NB4 (cell line): ENCODE measurements at regions not wholly inside any gene's neighbourhood (a gene's known extent, or its start where the extent isn't known, plus 50 kb on each side); places are given as distances from the start of the nearest gene placed in this dataset.
"Not testable (repeated sequence)": the region's sequence is repeated elsewhere in the genome, so short reads cannot be mapped to it uniquely, and the experiment has no call there.

Source experiments
- DNase-seq: peaks from one replicate; pipeline ENCODE4 v3.0.0; 2010; ENCODE audit warnings: low read depth
- H3K4me3 ChIP-seq: one replicate; pipeline ENCODE4 v1.5.1; 2011; ENCODE audit warnings: mild to moderate bottlenecking, low read depth, low read length, moderate library complexity
- MYC ChIP-seq: IDR thresholded peaks from 2 replicates; pipeline ENCODE4 v1.6.1; 2011; ENCODE audit warnings: low read depth, low read length
- POLR2A ChIP-seq: IDR thresholded peaks from 2 replicates; pipeline ENCODE4 v1.6.1; 2011; ENCODE audit warnings: mild to moderate bottlenecking; ENCODE audit not compliant: insufficient read length; ENCODE audit errors: extremely low read depth
- TF ChIP-seq, protein P1 (sequence below): IDR thresholded peaks from 2 replicates; pipeline ENCODE4 v1.6.1; 2011; ENCODE audit warnings: low read depth, low read length
- TF ChIP-seq, protein P2 (sequence below): IDR thresholded peaks from one replicate; pipeline ENCODE4 v1.5.1; 2012; ENCODE audit warnings: low read depth, low read length

DNA sequence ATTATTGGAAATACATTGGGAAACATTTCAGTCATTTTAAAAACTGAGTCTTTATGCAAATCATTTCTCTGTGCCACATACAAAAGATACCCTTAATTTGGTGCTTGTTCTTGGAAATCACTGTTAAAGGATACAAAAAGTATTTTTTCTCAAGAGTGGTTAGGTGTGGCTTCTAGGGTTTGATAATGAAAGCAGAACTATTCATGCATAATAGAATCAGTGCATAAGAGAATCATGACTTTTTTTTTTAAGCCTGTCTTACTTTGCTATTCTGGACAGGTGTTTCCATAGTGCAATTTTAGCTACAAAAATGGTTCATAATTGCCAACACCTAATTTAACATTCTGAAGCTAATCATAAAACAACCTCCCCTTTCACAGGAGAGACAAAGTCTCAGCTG is 233.0 kb upstream of the NRIP1 start:
- no peak overlapping the region for H3K4me3 ChIP-seq
- TF ChIP-seq MYC = no peak
- TF ChIP-seq, protein P1, sequence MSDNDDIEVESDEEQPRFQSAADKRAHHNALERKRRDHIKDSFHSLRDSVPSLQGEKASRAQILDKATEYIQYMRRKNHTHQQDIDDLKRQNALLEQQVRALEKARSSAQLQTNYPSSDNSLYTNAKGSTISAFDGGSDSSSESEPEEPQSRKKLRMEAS = no peak
- TF ChIP-seq, protein P2, sequence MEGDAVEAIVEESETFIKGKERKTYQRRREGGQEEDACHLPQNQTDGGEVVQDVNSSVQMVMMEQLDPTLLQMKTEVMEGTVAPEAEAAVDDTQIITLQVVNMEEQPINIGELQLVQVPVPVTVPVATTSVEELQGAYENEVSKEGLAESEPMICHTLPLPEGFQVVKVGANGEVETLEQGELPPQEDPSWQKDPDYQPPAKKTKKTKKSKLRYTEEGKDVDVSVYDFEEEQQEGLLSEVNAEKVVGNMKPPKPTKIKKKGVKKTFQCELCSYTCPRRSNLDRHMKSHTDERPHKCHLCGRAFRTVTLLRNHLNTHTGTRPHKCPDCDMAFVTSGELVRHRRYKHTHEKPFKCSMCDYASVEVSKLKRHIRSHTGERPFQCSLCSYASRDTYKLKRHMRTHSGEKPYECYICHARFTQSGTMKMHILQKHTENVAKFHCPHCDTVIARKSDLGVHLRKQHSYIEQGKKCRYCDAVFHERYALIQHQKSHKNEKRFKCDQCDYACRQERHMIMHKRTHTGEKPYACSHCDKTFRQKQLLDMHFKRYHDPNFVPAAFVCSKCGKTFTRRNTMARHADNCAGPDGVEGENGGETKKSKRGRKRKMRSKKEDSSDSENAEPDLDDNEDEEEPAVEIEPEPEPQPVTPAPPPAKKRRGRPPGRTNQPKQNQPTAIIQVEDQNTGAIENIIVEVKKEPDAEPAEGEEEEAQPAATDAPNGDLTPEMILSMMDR = no peak
- TF ChIP-seq POLR2A = no peak
- no peak for DNase-seq

DNA sequence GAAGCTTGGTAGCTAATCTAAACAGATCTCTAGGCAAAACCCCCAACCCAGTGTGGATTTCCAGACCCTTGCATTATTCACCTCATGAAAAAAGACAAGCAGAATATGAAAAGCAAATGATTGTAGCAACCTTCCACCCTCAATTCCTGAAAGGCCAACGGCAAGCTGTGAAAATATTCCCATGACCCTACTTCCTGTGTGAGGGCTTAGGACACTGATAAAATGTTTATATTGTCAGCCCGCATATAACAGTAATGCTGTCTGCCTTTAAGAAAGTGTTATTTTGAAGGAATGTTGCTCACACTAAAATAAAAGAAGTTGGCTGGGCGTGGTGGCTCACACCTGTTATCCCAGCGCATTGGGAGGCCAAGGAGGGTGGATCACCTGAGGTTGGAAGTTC is 233.5 kb upstream of the NRIP1 start:
- TF ChIP-seq POLR2A (no peak), MYC (no peak)
- TF ChIP-seq, protein P1 = no peak
- TF ChIP-seq, protein P2 = no peak
- no peak for DNase-seq
- H3K4me3 ChIP-seq = no peak overlapping the region

DNA sequence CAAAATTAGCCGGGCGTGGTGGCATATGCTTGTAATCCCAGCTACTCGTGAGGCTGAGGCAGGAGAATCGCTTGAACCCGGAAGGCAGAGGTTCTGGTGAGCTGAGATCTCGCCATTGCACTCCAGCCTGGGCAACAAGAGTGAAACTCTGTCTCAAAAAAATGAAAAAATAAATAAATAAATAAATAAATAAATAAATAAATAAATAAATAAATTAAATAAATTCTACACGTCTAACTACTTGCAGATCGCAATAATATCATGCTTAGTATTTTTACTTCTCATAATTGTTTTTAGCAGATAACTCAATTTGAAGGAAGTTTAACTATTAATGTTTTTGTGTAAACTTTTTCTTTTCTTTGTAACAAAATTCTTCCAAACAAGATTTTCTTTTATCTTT is 234.0 kb upstream of the NRIP1 start:
- not testable (repeated sequence) for H3K4me3 ChIP-seq, DNase-seq

DNA sequence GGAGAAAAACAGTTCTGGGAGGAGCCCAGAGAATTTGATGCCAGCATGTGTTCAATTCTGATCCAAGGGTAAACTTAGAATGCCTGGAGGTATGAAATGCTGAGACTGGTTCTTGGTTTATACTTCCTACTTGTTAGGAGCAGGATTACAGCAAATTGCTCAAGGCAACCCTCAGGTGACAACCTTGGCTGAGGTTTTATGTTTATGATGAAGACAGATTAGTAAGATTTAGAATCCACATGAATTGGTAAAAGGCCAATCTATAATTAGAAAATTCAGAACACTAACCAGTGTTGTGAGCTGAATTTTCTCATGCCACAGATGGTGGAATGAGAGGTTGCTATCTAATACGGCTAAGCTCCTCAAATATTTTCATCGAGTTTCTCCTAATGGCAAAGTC is 235.3 kb upstream of the NRIP1 start:
- TF ChIP-seq POLR2A (no peak), MYC (no peak)
- TF ChIP-seq, protein P2 = no peak
- TF ChIP-seq, protein P1 = no peak
- no peak overlapping the region for H3K4me3 ChIP-seq
- DNase-seq = no peak

DNA sequence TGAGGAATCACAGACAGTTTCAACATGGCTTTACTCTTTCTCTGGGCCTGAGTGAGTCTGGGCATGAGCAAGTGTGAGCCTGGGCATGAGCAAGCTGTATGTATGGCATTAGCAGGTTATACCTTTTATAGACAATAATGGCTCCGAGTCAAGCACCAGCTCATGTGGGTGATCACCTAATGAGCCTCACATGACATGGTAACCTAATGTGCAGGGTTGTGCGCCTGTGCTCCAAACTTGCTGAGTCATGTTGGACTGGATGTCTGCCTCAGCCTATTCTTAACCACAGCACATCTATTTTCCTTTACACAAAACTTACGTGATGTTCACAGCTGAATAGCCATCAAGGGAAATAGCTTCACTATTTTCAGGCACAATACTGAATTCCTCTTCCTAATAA is 236.2 kb upstream of the NRIP1 start:
- TF ChIP-seq MYC (no peak), POLR2A (no peak)
- TF ChIP-seq, protein P1 = no peak
- TF ChIP-seq, protein P2 = no peak
- peak; percentile 21 for DNase-seq
- no peak overlapping the region for H3K4me3 ChIP-seq

DNA sequence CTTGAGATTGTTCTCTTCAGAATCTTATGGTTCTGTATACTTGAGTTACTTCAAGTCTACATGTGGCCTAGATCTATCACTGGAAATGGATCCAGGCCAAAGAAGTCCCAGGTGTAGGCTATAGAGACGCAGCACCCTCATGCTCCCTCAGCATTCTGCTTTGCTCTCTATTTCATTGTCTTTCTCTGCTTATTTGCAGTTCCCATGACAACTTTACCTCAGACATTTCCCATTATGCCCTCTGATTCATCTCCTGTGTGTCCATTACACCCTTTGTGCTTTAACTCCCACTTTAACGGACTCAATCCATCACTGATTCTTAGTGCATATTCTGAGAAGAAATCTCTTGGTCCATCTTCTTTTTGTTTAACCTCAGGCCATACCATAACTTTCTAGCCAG is 236.9 kb upstream of the NRIP1 start:
- DNase-seq = no peak
- no peak overlapping the region for H3K4me3 ChIP-seq
- TF ChIP-seq, protein P2 = no peak
- TF ChIP-seq, protein P1 = no peak
- TF ChIP-seq MYC = no peak
- TF ChIP-seq POLR2A = no peak
